MM.1S (cell line): ENCODE measurements at regions not wholly inside any gene's neighbourhood (a gene's known extent, or its start where the extent isn't known, plus 50 kb on each side); places are given as distances from the start of the nearest gene placed in this dataset.

Experiments used
- CTCF ChIP-seq: fragments of 300-600 bp; sonication (generic); IDR thresholded peaks from 2 replicates; pipeline ENCODE4 v1.5.1; 2016; ENCODE audit warnings: antibody characterized with exemption, low read length, mixed read lengths
- EZH2phosphoT487 ChIP-seq: fragments of 300-600 bp; sonication (generic); IDR thresholded peaks from 2 replicates; pipeline ENCODE4 v1.6.1; 2018; ENCODE audit warnings: antibody characterized with exemption, low read length

DNA sequence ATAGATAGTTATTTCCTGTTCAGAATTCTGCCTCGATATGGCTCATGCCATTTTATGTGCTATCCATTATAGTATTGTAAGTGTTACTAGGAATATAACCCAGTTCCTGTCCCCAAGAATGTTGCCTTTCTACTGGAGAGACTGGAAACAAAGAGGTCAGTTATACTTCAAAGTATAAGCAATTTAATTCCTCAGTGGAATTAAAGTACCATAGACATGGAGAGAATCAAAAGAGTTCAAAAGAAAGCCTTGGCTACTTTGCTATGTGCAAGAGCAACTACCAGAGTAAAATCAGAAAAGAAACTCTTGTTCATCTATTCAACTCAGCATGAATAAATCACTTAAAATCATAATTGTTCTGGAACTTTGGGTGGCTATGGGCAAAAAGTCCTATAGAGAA lies 173.2 kb upstream of the EEA1 start:
- TF ChIP-seq CTCF (no peak), EZH2phosphoT487 (no peak)
